GM12874 (cell line): ENCODE measurements at regions not wholly inside any gene's neighbourhood (a gene's known extent, or its start where the extent isn't known, plus 50 kb on each side); places are given as distances from the start of the nearest gene placed in this dataset.

Experiments used
- CTCF ChIP-seq: IDR thresholded peaks from 2 replicates; pipeline ENCODE4 v1.5.1; 2011; ENCODE audit warnings: low read depth, mild to moderate bottlenecking, control low read depth, low read length, moderate library complexity; ENCODE audit not compliant: insufficient read depth

DNA sequence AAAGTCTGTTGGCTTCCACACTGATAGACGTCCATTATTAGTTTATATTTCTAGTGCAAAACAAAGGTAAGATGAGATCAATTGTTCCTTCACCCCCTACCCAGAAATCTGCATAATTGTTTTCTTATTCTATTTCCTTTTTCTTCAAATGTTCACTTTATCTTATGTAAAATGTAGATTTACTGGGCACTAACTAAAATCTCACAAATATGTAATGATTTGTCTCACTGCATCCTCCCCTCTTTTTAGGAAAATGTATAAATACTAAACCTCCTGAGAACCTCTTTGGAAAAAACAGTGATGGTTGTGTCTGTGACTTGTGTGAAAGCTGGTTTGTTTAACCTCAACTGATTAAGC, 1377.2 kb upstream of the MIR17HG start:
- TF ChIP-seq CTCF, result no peak

DNA sequence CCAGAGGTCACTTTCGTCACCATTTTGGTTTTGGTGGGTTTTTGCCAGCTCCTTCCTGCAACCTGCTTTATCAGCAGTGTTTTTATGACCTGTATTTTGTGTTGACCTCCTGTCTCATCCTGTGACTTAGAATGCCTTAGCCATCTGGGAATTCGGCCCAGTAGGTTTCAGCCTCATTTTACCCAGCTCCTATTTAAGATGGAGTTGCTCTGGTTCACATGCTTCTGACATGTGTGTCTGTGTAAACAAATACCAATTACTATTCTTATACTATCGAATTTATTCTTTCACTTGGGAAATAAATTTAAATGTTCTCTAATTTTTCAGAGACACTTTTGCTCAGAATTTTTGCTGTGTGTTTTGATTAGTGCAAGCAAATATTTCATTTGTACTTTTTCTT, 1370.3 kb upstream of the MIR17HG start:
- TF ChIP-seq CTCF, result no peak

GRCh38 chr13:89980896-89981295, 1366.6 kb upstream of the MIR17HG start:
- TF ChIP-seq CTCF, result no peak

- no peak for TF ChIP-seq CTCF
These were observed 1364.9 kb upstream of the MIR17HG start for GRCh38 chr13:89982407-89983095.

GRCh38 chr13:89988206-89988605, 1359.3 kb upstream of the MIR17HG start:
- TF ChIP-seq CTCF, result no peak

GRCh38 chr13:90003566-90003965, 1343.9 kb upstream of the MIR17HG start:
- TF ChIP-seq CTCF, result no peak

DNA sequence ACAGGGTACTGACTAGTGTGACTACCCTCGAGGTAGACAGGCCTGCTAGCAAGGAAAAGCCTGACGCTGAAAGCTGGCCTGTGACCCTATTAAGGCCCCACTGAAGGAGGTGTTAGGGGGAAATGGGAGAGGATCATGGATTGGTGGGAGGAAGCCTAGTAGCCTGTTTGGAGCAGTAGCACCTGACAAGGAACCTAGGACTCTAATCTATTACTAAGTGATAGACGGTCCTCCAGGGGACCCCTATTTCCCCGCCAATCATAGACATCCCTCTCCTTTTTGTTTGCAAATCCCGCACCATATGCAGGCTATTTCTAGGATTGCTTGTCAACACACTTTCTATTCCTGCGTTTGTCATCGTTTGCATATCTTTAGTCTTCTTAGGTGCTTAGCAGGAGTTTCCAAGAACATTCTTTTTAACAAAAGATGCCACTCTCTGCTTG, 1338.8 kb upstream of the MIR17HG start:
- TF ChIP-seq CTCF, result no peak

- TF ChIP-seq CTCF, result no peak
These were observed 1333.4 kb upstream of the MIR17HG start for GRCh38 chr13:90014038-90014437.
